ENCODE measurements at regions not wholly inside any gene's neighbourhood (a gene's known extent, or its start where the extent isn't known, plus 50 kb on each side); places are given as distances from the start of the nearest gene placed in this dataset.

GRCh38 chr5:120985526-120985925, 521.4 kb downstream of the PRR16 start:
- no peak overlapping the region for H3K4me3 ChIP-seq
- TF ChIP-seq CTCF (IDR thresholded peaks at IDR 0.05): no peak

GRCh38 chr5:120988491-120988890, 524.4 kb downstream of the PRR16 start:
- no peak for DNase-seq (ENCODE audit: low spot score)
- H3K4me3 ChIP-seq: no peak overlapping the region
- TF ChIP-seq CTCF (IDR thresholded peaks at IDR 0.05): no peak
- H3K27ac ChIP-seq: no peak overlapping the region

More at GRCh38 chr5:120985526-120985925, 521.4 kb downstream of the PRR16 start:
- DNase-seq (ENCODE audit: low spot score): no peak
- H3K27ac ChIP-seq: no peak overlapping the region

- no peak overlapping the region for H3K4me3 ChIP-seq
- no peak for DNase-seq (ENCODE audit: low spot score)
- H3K27ac ChIP-seq: no peak overlapping the region
- TF ChIP-seq CTCF (IDR thresholded peaks at IDR 0.05): no peak
Measured at GRCh38 chr5:120988941-120989340, 524.8 kb downstream of the PRR16 start.

GRCh38 chr5:120991569-120991968, 527.5 kb downstream of the PRR16 start:
- DNase-seq (ENCODE audit: low spot score): no peak
- TF ChIP-seq CTCF (IDR thresholded peaks at IDR 0.05): no peak
- Histone ChIP-seq H3K27ac (no peak overlapping the region), H3K4me3 (no peak overlapping the region)

- no peak for DNase-seq (ENCODE audit: low spot score)
- Histone ChIP-seq H3K27ac (no peak overlapping the region), H3K4me3 (no peak overlapping the region)
- no peak for TF ChIP-seq CTCF (IDR thresholded peaks at IDR 0.05)
Measured at GRCh38 chr5:120994112-120994511, 530.0 kb downstream of the PRR16 start.

GRCh38 chr5:120999550-120999949, 535.5 kb downstream of the PRR16 start:
- no peak for TF ChIP-seq CTCF (IDR thresholded peaks at IDR 0.05)
- no peak for DNase-seq (ENCODE audit: low spot score)
- no peak overlapping the region for H3K27ac ChIP-seq
- H3K4me3 ChIP-seq: no peak overlapping the region

- H3K27ac ChIP-seq: no peak overlapping the region
- no peak overlapping the region for H3K4me3 ChIP-seq
- no peak for TF ChIP-seq CTCF (IDR thresholded peaks at IDR 0.05)
- DNase-seq (ENCODE audit: low spot score): no peak
Measured at GRCh38 chr5:121006217-121006616, 542.1 kb downstream of the PRR16 start.
